Ishikawa (cell line): ENCODE measurements at regions not wholly inside any gene's neighbourhood (a gene's known extent, or its start where the extent isn't known, plus 50 kb on each side); places are given as distances from the start of the nearest gene placed in this dataset.

ENCODE experiments used
- CEBPB ChIP-seq: IDR thresholded peaks from 2 replicates; pipeline ENCODE4 v1.6.1; 2012
- CREB1 ChIP-seq: IDR thresholded peaks from 2 replicates; pipeline ENCODE4 v1.6.1; 2012; ENCODE audit warnings: low read depth
- EGR1 ChIP-seq: IDR thresholded peaks from 2 replicates; pipeline ENCODE4 v1.6.1; 2012
- EP300 ChIP-seq: IDR thresholded peaks from 2 replicates; pipeline ENCODE4 v1.6.1; 2012; ENCODE audit warnings: borderline replicate concordance
- FOXM1 ChIP-seq: IDR thresholded peaks from 2 replicates; pipeline ENCODE4 v1.6.1; 2012; ENCODE audit warnings: low read depth, borderline replicate concordance
- MAX ChIP-seq: IDR thresholded peaks from 2 replicates; pipeline ENCODE4 v1.6.1; 2012
- NFIC ChIP-seq: IDR thresholded peaks from 2 replicates; pipeline ENCODE4 v1.6.1; 2012
- RAD21 ChIP-seq: IDR thresholded peaks from 2 replicates; pipeline ENCODE4 v1.6.1; 2012; ENCODE audit warnings: low read depth
- REST ChIP-seq: IDR thresholded peaks from 2 replicates; pipeline ENCODE4 v1.6.1; 2012; ENCODE audit warnings: low read depth, mild to moderate bottlenecking
- TAF1 ChIP-seq: IDR thresholded peaks from 2 replicates; pipeline ENCODE4 v1.6.1; 2012; ENCODE audit warnings: low read depth, mild to moderate bottlenecking
- TCF12 ChIP-seq: IDR thresholded peaks from 2 replicates; pipeline ENCODE4 v1.6.1; 2012; ENCODE audit warnings: low read depth
- TEAD4 ChIP-seq: IDR thresholded peaks from 2 replicates; pipeline ENCODE4 v1.6.1; 2012
- YY1 ChIP-seq: IDR thresholded peaks from 2 replicates; pipeline ENCODE4 v1.6.1; 2012; ENCODE audit warnings: low read depth
- ZBTB7A ChIP-seq: IDR thresholded peaks from 2 replicates; pipeline ENCODE4 v1.6.1; 2012; ENCODE audit warnings: low read depth
- TF ChIP-seq, protein P1 (sequence below): IDR thresholded peaks from 2 replicates; pipeline ENCODE4 v1.6.1; 2012

- no peak for TF ChIP-seq CREB1
- TF ChIP-seq, protein P1, sequence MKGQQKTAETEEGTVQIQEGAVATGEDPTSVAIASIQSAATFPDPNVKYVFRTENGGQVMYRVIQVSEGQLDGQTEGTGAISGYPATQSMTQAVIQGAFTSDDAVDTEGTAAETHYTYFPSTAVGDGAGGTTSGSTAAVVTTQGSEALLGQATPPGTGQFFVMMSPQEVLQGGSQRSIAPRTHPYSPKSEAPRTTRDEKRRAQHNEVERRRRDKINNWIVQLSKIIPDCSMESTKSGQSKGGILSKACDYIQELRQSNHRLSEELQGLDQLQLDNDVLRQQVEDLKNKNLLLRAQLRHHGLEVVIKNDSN: no peak
- no peak for TF ChIP-seq REST
- no peak for TF ChIP-seq TEAD4
- no peak for TF ChIP-seq TCF12
- TF ChIP-seq YY1: no peak
- no peak for TF ChIP-seq MAX
- TF ChIP-seq EP300: no peak
- TF ChIP-seq NFIC: no peak
- TF ChIP-seq FOXM1: no peak
- TF ChIP-seq ZBTB7A: no peak
- TF ChIP-seq CEBPB: no peak
- TF ChIP-seq EGR1: no peak
Measured at GRCh38 chr6:134706806-134707205, 243.1 kb downstream of the ALDH8A1 start.

DNA sequence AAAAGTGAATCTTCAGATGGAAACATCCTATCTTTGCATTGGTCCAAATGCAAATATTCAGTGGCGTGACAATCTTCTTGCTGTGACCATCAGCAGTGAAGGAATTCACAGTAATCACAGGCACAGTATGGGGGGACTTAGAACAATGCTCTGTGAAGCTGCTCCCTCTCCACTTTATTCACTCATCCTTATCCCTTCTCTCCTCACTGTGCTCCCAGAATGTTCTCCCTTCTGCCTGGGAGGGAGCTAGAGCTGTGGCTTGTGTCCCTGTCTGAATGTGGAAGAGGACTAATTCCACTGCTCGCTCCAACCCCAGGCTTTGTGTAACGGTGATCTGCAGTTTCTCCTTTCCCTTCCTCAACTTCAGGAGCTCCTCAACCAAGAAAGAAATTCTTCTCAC, 243.7 kb downstream of the ALDH8A1 start:
- no peak for TF ChIP-seq ZBTB7A
- TF ChIP-seq TAF1: no peak
- no peak for TF ChIP-seq TEAD4
- no peak for TF ChIP-seq TCF12
- no peak for TF ChIP-seq FOXM1

- no peak for TF ChIP-seq CEBPB
- TF ChIP-seq FOXM1: no peak
- TF ChIP-seq TCF12: no peak
- TF ChIP-seq, protein P1: no peak
Measured at GRCh38 chr6:134703206-134703605, 246.7 kb downstream of the ALDH8A1 start.

DNA sequence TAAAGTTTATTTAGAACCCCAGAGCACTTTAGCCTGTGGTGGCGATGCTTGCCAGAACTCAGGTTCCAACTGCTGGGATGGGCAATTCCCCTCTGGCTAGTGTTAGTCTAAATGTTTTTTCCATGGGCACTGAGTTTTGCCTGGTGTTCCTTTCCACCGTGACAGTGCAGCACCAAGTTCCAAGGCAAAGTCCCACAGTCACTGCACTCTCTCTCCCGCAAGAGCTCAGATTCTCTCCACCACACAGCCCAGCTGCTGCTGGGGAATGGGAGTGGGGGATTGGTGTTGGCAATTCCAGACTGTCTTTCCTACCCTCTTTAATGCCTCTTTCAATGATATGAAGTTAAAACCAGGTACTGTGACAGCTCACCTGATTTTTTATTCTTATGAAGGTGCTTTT, 247.6 kb downstream of the ALDH8A1 start:
- no peak for TF ChIP-seq TEAD4
- TF ChIP-seq CREB1: no peak
- TF ChIP-seq TCF12: no peak
- TF ChIP-seq EP300: no peak
- no peak for TF ChIP-seq TAF1
- no peak for TF ChIP-seq MAX
- TF ChIP-seq, protein P1: no peak
- TF ChIP-seq EGR1: no peak
- no peak for TF ChIP-seq ZBTB7A
- TF ChIP-seq NFIC: no peak
- no peak for TF ChIP-seq RAD21
- TF ChIP-seq YY1: no peak
- no peak for TF ChIP-seq CEBPB
- TF ChIP-seq REST: no peak

- no peak for TF ChIP-seq TEAD4
- TF ChIP-seq YY1: no peak
- TF ChIP-seq, protein P1: no peak
- TF ChIP-seq RAD21: no peak
- TF ChIP-seq TAF1: no peak
Measured at GRCh38 chr6:134701301-134701700, 248.6 kb downstream of the ALDH8A1 start.

- TF ChIP-seq TAF1 (no peak), FOXM1 (no peak), RAD21 (no peak), REST (no peak), CREB1 (no peak), EGR1 (no peak), TEAD4 (no peak), YY1 (no peak), ZBTB7A (no peak), MAX (no peak), CEBPB (no peak), TCF12 (no peak), EP300 (no peak), NFIC (no peak)
- TF ChIP-seq, protein P1: no peak
Measured at GRCh38 chr6:134698228-134698627, 251.7 kb downstream of the ALDH8A1 start.
